ENCODE measurements at regions not wholly inside any gene's neighbourhood (a gene's known extent, or its start where the extent isn't known, plus 50 kb on each side); places are given as distances from the start of the nearest gene placed in this dataset.
"Not testable (repeated sequence)": the region's sequence is repeated elsewhere in the genome, so short reads cannot be mapped to it uniquely, and the experiment has no call there.

DNA sequence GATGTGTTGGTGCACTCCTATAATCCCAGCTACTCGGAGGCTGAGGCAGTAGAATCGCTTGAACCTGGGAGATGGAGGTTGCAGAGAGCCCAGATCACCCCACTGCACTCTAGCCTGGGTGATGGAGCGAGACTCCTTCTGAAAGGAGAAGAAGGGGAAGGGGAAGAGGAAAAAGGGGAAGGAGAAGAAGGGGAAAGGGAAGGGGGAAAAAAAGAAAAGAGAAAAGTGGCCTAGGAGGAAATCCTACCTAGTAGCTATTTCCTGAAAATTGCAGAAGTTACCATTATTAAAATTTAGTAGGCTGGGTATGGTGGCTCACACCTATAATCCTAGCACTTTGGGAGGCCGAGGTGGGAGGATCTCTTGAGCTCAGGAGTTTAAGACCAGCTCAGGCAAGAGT, 67.4 kb downstream of the ARRDC3 start:
- DNase-seq (ENCODE audit: low spot score) (no peak), ATAC-seq (ENCODE audit: insufficient number of reproducible peaks, low FRiP score, low read depth) (no peak)
- H3K9me3 ChIP-seq = no peaks in the 10 kb centered on the region
- H3K4me1 ChIP-seq (ENCODE audit: control insufficient read depth in 1 of 2, low read depth in 2 of 2) = peaks cover 23 to 39% of the 10 kb centered on the region in 2 donors
- no peaks in the 10 kb centered on the region for H3K36me3 ChIP-seq
- TF ChIP-seq, protein P1, sequence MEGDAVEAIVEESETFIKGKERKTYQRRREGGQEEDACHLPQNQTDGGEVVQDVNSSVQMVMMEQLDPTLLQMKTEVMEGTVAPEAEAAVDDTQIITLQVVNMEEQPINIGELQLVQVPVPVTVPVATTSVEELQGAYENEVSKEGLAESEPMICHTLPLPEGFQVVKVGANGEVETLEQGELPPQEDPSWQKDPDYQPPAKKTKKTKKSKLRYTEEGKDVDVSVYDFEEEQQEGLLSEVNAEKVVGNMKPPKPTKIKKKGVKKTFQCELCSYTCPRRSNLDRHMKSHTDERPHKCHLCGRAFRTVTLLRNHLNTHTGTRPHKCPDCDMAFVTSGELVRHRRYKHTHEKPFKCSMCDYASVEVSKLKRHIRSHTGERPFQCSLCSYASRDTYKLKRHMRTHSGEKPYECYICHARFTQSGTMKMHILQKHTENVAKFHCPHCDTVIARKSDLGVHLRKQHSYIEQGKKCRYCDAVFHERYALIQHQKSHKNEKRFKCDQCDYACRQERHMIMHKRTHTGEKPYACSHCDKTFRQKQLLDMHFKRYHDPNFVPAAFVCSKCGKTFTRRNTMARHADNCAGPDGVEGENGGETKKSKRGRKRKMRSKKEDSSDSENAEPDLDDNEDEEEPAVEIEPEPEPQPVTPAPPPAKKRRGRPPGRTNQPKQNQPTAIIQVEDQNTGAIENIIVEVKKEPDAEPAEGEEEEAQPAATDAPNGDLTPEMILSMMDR (IDR thresholded peaks at IDR 0.05) = no peak
- H3K4me3 ChIP-seq = no peak overlapping the region
- no peaks in the 10 kb centered on the region for H3K27me3 ChIP-seq (replicated peaks; ENCODE audit: insufficient read depth)
- H3K27ac ChIP-seq = no peak overlapping the region

GRCh38 chr5:91313757-91314673, 69.1 kb downstream of the ARRDC3 start:
- TF ChIP-seq, protein P1 (IDR thresholded peaks at IDR 0.05) = no peak
- Histone ChIP-seq H3K4me3 (peak overlapping the region; percentile 12), H3K27me3 (replicated peaks; ENCODE audit: insufficient read depth) (no peaks in the 10 kb centered on the region), H3K27ac (peak overlapping the region in 1 of 2 donors; percentile 32), H3K4me1 (ENCODE audit: control insufficient read depth in 1 of 2, low read depth in 2 of 2) (peaks cover 23 to 39% of the 10 kb centered on the region in 2 donors), H3K36me3 (no peaks in the 10 kb centered on the region), H3K9me3 (no peaks in the 10 kb centered on the region)
- DNase-seq (ENCODE audit: low spot score) = peak; percentile 76
- ATAC-seq (ENCODE audit: insufficient number of reproducible peaks, low FRiP score, low read depth) = no peak

- H3K27ac ChIP-seq = peak overlapping the region; percentile 79 to 82
- H3K9me3 ChIP-seq = no peaks in the 10 kb centered on the region
- TF ChIP-seq, protein P1 (IDR thresholded peaks at IDR 0.05) = no peak
- DNase-seq (ENCODE audit: low spot score) (no peak), ATAC-seq (ENCODE audit: insufficient number of reproducible peaks, low FRiP score, low read depth) (no peak)
- H3K36me3 ChIP-seq = no peaks in the 10 kb centered on the region
- H3K4me1 ChIP-seq (ENCODE audit: control insufficient read depth in 1 of 2, low read depth in 2 of 2) = peaks cover 23 to 39% of the 10 kb centered on the region in 2 donors
- H3K4me3 ChIP-seq = no peak overlapping the region
- H3K27me3 ChIP-seq (replicated peaks; ENCODE audit: insufficient read depth) = no peaks in the 10 kb centered on the region
These were observed 70.4 kb downstream of the ARRDC3 start for GRCh38 chr5:91312698-91313097.

DNA sequence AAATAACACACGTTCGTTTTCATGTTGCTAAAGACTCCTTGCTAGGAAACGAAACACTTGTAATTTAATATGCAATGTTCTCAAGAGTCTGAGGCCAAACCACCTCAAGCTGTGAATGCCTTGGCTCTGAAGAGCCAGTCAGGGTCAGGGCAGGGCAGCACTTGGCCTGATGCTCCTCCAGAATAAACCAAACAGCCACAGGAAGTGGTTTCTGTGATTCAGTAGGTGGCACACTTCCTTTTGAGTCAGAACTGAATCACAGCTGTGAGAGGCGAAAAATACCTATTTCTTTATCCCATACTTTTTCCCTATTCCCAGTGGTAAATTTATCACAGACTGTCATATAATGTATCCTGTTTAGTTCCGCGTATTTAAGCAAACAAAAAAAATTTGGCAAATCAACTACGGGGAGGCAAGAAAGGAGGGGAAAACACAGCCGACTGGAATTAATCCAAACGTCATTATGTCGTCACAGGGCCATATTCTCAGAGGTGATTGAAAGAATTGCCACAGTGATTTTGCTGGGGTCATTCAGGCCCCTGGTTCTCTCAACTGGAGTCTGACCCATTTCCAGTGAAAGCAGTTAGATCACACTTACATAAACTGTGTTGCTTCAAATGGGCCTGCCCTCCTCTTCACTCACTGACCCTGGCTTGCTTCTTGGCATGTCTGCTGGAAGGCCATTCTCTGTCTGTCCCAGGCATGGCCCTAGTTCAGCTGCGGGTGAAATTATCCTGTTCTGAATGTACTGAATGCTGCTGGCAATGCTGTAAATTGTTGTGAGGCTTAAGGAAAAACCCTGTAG, 71.2 kb downstream of the ARRDC3 start:
- H3K36me3 ChIP-seq = no peaks in the 10 kb centered on the region
- H3K4me3 ChIP-seq = no peak overlapping the region
- H3K4me1 ChIP-seq (ENCODE audit: control insufficient read depth in 1 of 2, low read depth in 2 of 2) = peaks cover 23 to 39% of the 10 kb centered on the region in 2 donors
- no peaks in the 10 kb centered on the region for H3K27me3 ChIP-seq (replicated peaks; ENCODE audit: insufficient read depth)
- TF ChIP-seq, protein P1 (IDR thresholded peaks at IDR 0.05) = no peak
- H3K9me3 ChIP-seq = no peaks in the 10 kb centered on the region
- peak overlapping the region; percentile 79 to 82 for H3K27ac ChIP-seq
- DNase-seq (ENCODE audit: low spot score) (peak; percentile 80), ATAC-seq (ENCODE audit: insufficient number of reproducible peaks, low FRiP score, low read depth) (peak; percentile 97)

DNA sequence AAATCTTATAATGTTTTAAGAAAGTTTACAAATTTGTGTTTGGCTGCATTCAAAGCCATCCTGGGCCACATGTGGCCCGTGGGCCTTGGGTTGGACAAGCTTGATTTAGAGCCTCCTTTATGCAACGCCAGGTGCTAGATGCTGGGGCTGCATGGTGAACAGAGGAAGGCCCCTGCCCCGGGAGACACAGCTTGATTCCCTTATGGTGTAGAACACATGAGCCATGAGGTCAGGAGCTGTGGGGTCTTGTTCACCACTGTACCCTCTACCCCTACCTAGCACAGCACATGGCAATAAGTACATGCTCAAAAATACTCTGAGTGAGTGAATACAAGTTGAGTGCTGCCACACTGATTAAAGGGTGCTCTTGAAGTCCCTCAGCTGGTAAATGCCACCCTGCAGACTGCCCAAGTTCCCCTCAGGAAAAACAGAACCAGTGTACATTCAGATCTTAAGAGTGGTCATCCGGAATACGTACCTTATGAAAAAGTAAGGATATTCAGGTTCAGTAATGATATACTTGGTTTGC, 71.9 kb downstream of the ARRDC3 start:
- TF ChIP-seq, protein P1 (IDR thresholded peaks at IDR 0.05) = no peak
- DNase-seq (ENCODE audit: low spot score) (no peak), ATAC-seq (ENCODE audit: insufficient number of reproducible peaks, low FRiP score, low read depth) (no peak)
- Histone ChIP-seq H3K27me3 (replicated peaks; ENCODE audit: insufficient read depth) (no peaks in the 10 kb centered on the region), H3K4me1 (ENCODE audit: control insufficient read depth in 1 of 2, low read depth in 2 of 2) (peaks cover 23 to 39% of the 10 kb centered on the region in 2 donors), H3K27ac (peak overlapping the region; percentile 79 to 82), H3K36me3 (no peaks in the 10 kb centered on the region), H3K4me3 (peak overlapping the region; percentile 23), H3K9me3 (no peaks in the 10 kb centered on the region)

DNA sequence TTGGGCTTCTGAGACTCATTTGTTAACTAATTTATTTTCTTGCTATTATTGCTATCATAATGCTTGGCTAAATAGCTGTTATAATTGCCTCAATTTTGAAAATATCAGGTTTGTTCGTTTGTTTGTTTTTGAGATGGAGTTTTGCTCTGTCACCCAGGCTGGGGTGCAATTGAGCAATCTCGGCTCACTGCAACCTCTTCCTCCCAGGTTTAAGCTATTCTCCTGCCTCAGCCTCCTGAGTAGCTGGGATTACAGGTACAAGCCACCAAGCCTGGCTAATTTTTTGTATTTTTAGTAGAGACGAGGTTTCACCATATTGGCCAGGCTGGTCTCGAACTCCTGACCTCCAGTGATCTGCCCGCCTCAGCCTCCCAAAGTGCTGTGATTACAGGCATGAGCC, 75.0 kb downstream of the ARRDC3 start:
- H3K9me3 ChIP-seq; H3K27ac ChIP-seq; H3K36me3 ChIP-seq; DNase-seq (ENCODE audit: low spot score); ATAC-seq (ENCODE audit: insufficient number of reproducible peaks, low FRiP score, low read depth); H3K4me3 ChIP-seq; H3K27me3 ChIP-seq (replicated peaks; ENCODE audit: insufficient read depth): not testable (repeated sequence)
- H3K4me1 ChIP-seq (ENCODE audit: control insufficient read depth in 1 of 2, low read depth in 2 of 2) = peaks cover 16 to 23% of the 10 kb centered on the region in 2 donors
